SK-N-SH (cell line): ENCODE measurements at regions not wholly inside any gene's neighbourhood (a gene's known extent, or its start where the extent isn't known, plus 50 kb on each side); places are given as distances from the start of the nearest gene placed in this dataset.

ENCODE experiments used
- CTCF ChIP-seq: fragments of 200-600 bp; sonication (generic); IDR thresholded peaks from 2 replicates; pipeline ENCODE4 v1.6.1; 2017; ENCODE audit warnings: antibody characterized with exemption, mild to moderate bottlenecking, moderate library complexity
- POLR2AphosphoS5 ChIP-seq: IDR thresholded peaks from 2 replicates; pipeline ENCODE4 v1.6.1; 2012; ENCODE audit warnings: low read depth, low read length

GRCh38 chr17:72039490-72039889, 81.3 kb upstream of the SOX9 start:
- TF ChIP-seq POLR2AphosphoS5 (no peak), CTCF (no peak)
